Prostate gland (tissue), 2 donors: ENCODE measurements at regions not wholly inside any gene's neighbourhood (a gene's known extent, or its start where the extent isn't known, plus 50 kb on each side); places are given as distances from the start of the nearest gene placed in this dataset.

Source experiments
- POLR2AphosphoS5 ChIP-seq: sonication (generic); formaldehyde crosslinking; IDR thresholded peaks from one replicate; pipeline ENCODE4 v1.6.1; 2017; ENCODE audit warnings: antibody characterized with exemption
- TF ChIP-seq, protein P1 (sequence below), 4 experiments: fragments of 200-600 bp in 2 of 4; fragments of 450-650 bp in 2 of 4; sonication (generic) in 2 of 4; IDR thresholded peaks; 1 replicate in 3 of 4; 2 replicates in 1 of 4; pipeline ENCODE4 v1.5.1; 2016 to 2019; ENCODE audit warnings: antibody characterized with exemption in 4 of 4, mild to moderate bottlenecking in 2 of 4, moderate library complexity in 2 of 4

DNA sequence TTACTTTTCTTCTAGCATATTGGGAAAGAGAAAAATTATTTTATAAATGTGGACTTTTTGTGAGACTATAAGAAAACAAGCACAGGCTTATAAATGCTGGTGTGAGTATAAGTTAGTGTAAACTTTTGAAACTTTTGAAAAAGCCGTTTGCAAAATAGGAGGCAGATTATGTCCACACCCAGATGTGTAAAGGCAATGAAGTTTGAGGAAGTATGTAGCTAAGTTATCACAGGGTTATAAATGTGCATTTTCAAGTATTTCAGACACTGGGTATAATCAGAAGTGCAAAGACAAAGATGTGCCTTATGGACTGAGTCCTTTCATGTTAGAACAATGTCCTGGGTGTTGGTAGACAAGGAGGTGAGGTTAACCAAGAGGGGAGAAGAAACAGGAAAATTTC, 85.5 kb downstream of the ANXA1 start:
- TF ChIP-seq POLR2AphosphoS5 = no peak
- TF ChIP-seq, protein P1, sequence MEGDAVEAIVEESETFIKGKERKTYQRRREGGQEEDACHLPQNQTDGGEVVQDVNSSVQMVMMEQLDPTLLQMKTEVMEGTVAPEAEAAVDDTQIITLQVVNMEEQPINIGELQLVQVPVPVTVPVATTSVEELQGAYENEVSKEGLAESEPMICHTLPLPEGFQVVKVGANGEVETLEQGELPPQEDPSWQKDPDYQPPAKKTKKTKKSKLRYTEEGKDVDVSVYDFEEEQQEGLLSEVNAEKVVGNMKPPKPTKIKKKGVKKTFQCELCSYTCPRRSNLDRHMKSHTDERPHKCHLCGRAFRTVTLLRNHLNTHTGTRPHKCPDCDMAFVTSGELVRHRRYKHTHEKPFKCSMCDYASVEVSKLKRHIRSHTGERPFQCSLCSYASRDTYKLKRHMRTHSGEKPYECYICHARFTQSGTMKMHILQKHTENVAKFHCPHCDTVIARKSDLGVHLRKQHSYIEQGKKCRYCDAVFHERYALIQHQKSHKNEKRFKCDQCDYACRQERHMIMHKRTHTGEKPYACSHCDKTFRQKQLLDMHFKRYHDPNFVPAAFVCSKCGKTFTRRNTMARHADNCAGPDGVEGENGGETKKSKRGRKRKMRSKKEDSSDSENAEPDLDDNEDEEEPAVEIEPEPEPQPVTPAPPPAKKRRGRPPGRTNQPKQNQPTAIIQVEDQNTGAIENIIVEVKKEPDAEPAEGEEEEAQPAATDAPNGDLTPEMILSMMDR (IDR thresholded peaks at IDR 0.05) = no peak
